B cell (primary cell): ENCODE measurements at regions not wholly inside any gene's neighbourhood (a gene's known extent, or its start where the extent isn't known, plus 50 kb on each side); places are given as distances from the start of the nearest gene placed in this dataset.

Source experiments
- EZH2 ChIP-seq: IDR thresholded peaks from 2 replicates; pipeline ENCODE4 v1.6.1; 2012; ENCODE audit warnings: borderline replicate concordance, low read depth, mild to moderate bottlenecking, moderate library complexity, low read length; ENCODE audit not compliant: insufficient read depth, poor library complexity, severe bottlenecking
- TF ChIP-seq, protein P1 (sequence below): fragments of 200-600 bp; IDR thresholded peaks from one replicate; pipeline ENCODE4 v1.8.0; 2022; ENCODE audit warnings: antibody characterized with exemption, mild to moderate bottlenecking

DNA sequence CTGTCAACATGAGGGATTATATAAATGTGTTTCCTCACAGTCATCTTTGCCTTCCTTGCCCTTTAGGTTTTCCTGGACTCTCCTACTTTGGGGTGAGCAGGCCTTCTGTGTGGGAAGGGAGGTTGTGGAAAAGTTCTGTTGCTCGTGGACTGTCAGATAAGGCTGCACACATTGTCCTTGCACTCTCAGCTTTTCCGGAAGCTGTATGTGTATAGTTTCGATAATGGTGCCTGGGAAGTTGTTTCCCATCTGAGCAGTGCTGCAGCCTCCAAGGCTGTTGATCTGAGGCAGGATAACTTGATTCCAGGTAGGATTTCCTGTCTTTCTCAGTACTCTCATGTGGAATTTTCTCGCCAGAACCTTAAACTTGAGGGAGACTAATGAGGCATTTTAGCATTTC, 297.8 kb upstream of the AZI2 start:
- TF ChIP-seq, protein P1, sequence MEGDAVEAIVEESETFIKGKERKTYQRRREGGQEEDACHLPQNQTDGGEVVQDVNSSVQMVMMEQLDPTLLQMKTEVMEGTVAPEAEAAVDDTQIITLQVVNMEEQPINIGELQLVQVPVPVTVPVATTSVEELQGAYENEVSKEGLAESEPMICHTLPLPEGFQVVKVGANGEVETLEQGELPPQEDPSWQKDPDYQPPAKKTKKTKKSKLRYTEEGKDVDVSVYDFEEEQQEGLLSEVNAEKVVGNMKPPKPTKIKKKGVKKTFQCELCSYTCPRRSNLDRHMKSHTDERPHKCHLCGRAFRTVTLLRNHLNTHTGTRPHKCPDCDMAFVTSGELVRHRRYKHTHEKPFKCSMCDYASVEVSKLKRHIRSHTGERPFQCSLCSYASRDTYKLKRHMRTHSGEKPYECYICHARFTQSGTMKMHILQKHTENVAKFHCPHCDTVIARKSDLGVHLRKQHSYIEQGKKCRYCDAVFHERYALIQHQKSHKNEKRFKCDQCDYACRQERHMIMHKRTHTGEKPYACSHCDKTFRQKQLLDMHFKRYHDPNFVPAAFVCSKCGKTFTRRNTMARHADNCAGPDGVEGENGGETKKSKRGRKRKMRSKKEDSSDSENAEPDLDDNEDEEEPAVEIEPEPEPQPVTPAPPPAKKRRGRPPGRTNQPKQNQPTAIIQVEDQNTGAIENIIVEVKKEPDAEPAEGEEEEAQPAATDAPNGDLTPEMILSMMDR: no peak
- TF ChIP-seq EZH2: no peak
